ENCODE measurements at regions not wholly inside any gene's neighbourhood (a gene's known extent, or its start where the extent isn't known, plus 50 kb on each side); places are given as distances from the start of the nearest gene placed in this dataset.

DNA sequence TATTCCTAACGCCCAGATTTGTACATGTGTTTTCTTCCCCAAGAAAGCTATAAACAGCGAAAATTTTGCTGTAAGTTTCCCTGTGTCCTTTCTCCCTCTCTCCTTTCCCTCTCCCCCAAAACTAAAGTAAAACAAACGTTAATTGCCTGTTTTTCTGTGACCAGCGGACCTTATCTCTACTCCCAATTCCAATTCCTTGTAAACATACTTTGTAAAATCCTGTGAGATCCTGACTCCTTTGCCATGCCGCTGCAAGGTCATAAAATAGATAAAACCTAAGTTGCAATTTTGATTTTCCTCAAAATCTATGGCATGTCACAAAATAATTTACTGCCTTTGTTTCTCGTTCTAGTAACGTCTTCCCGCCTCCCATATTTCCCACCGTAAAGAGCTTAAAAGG is 217.6 kb downstream of the USP6NL start:
- intact Hi-C loops (cut with DNase I; ENCODE audit: low total_unique reads), result no loop called here
- no peaks in the 10 kb centered on the region for H3K36me3 ChIP-seq (ENCODE audit: low read depth, missing control alignments)
- 48% methylated on average over 9 of the region's 9 CpGs for WGBS, 2 donors
- no peak for TF ChIP-seq POLR2A (IDR thresholded peaks at IDR 0.05)
- TF ChIP-seq, protein P1, sequence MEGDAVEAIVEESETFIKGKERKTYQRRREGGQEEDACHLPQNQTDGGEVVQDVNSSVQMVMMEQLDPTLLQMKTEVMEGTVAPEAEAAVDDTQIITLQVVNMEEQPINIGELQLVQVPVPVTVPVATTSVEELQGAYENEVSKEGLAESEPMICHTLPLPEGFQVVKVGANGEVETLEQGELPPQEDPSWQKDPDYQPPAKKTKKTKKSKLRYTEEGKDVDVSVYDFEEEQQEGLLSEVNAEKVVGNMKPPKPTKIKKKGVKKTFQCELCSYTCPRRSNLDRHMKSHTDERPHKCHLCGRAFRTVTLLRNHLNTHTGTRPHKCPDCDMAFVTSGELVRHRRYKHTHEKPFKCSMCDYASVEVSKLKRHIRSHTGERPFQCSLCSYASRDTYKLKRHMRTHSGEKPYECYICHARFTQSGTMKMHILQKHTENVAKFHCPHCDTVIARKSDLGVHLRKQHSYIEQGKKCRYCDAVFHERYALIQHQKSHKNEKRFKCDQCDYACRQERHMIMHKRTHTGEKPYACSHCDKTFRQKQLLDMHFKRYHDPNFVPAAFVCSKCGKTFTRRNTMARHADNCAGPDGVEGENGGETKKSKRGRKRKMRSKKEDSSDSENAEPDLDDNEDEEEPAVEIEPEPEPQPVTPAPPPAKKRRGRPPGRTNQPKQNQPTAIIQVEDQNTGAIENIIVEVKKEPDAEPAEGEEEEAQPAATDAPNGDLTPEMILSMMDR (IDR thresholded peaks at IDR 0.05), result no peak
- H3K27me3 ChIP-seq, result no peaks in the 10 kb centered on the region
- DNase-seq, result no peak
- H3K4me3 ChIP-seq, result no peak overlapping the region
- no peak overlapping the region for H3K27ac ChIP-seq
- H3K9me3 ChIP-seq, result no peaks in the 10 kb centered on the region
- no peaks in the 10 kb centered on the region for H3K4me1 ChIP-seq

DNA sequence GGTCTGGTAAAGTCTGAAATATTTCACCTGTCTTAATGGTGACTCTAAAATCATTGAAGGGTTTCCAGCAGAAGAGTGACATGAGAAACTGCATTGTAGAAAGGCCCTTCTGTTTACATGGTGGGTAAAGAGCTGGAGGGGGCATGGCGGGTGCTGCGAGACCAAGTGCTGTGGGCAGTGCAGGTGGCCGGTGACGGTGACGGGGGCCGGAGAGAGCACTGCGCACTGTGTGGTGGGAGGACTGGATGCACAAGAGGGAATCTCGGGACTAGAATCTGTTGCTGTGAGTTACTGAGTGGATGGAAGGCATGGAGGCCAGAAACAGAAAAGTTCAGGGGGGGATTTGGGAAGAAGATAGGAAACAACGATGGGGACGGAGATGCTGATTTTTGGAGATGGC is 218.7 kb downstream of the USP6NL start:
- intact Hi-C loops (cut with DNase I; ENCODE audit: low total_unique reads), result no loop called here

DNA sequence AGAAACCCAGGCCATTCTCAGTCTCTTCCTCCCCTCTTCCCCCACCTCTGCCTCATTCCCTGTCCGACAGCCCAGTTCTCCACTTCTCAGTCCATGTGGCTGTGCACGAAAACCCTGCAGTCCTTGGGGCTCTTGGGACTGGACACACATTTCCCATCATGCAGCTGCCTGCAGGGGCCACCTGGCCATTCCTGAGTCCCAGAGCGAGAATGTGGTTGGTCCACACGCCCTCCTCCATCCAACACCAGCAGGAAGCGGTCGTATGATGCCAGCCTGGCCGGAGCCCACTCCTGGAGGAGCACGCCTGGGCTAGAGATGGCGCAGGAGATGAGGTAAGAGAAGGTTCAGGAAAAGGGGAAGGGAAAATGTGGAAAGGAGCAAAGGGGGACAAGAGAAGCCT is 222.5 kb downstream of the USP6NL start:
- intact Hi-C loops (cut with DNase I; ENCODE audit: low total_unique reads), result no loop called here
- DNase-seq, result no peak
- TF ChIP-seq POLR2A (IDR thresholded peaks at IDR 0.05), result no peak
- TF ChIP-seq, protein P1 (IDR thresholded peaks at IDR 0.05), result no peak
- H3K36me3 ChIP-seq (ENCODE audit: low read depth, missing control alignments), result no peaks in the 10 kb centered on the region
- no peaks in the 10 kb centered on the region for H3K4me1 ChIP-seq
- H3K9me3 ChIP-seq, result no peaks in the 10 kb centered on the region
- no peak overlapping the region for H3K4me3 ChIP-seq
- H3K27ac ChIP-seq, result no peak overlapping the region
- no peaks in the 10 kb centered on the region for H3K27me3 ChIP-seq
- WGBS, 2 donors, result 87 to 97% methylated on average over 9 of the region's 9 CpGs

More for the DNA sequence above, 218.7 kb downstream of the USP6NL start:
- Histone ChIP-seq H3K4me3 (no peak overlapping the region), H3K9me3 (no peaks in the 10 kb centered on the region), H3K4me1 (no peaks in the 10 kb centered on the region), H3K36me3 (ENCODE audit: low read depth, missing control alignments) (no peaks in the 10 kb centered on the region), H3K27ac (no peak overlapping the region), H3K27me3 (no peaks in the 10 kb centered on the region)
- no peak for TF ChIP-seq POLR2A (IDR thresholded peaks at IDR 0.05)
- TF ChIP-seq, protein P1 (IDR thresholded peaks at IDR 0.05), result no peak
- WGBS, 2 donors, result 94 to 98% methylated on average over 10 of the region's 10 CpGs
- no peak for DNase-seq

DNA sequence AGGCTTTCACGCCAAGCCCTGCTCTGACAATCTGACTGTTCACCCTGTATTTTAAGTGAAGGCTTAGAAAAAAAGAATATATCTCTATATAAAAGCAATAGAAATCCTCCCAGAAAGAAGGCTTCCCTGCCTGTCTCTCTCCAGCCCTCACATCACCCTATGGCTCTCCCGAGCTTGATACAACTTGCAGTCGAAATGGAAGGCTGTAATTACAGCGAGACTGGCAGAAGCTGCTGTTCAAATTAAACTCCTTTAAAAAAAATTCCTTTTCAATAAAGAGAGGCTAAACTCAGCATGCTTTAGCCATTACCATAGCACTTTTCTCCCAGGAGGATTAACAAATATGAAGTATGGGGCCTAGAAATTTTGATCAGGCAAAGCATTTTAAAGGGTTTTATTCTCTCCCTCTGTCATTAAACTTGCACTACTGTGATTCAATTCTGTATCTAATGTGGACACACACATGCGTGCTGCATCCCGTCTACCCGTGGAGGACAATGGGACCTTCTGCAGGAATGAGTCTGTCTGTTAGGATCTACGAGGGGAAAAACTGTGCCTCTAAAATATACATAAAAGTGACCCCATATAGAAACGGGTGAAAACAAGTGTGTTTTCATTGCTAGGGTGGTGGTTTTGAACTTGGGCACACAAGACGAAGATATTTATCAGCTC is 223.8 kb downstream of the USP6NL start:
- Histone ChIP-seq H3K36me3 (ENCODE audit: low read depth, missing control alignments) (no peaks in the 10 kb centered on the region), H3K27ac (no peak overlapping the region), H3K9me3 (no peaks in the 10 kb centered on the region), H3K4me3 (no peak overlapping the region), H3K27me3 (no peaks in the 10 kb centered on the region), H3K4me1 (no peaks in the 10 kb centered on the region)
- no peak for DNase-seq
- TF ChIP-seq, protein P1 (IDR thresholded peaks at IDR 0.05), result no peak
- TF ChIP-seq POLR2A (IDR thresholded peaks at IDR 0.05), result no peak
- 82 to 85% methylated on average over 10 of the region's 10 CpGs for WGBS, 2 donors
- intact Hi-C loops (cut with DNase I; ENCODE audit: low total_unique reads), result no loop called here

DNA sequence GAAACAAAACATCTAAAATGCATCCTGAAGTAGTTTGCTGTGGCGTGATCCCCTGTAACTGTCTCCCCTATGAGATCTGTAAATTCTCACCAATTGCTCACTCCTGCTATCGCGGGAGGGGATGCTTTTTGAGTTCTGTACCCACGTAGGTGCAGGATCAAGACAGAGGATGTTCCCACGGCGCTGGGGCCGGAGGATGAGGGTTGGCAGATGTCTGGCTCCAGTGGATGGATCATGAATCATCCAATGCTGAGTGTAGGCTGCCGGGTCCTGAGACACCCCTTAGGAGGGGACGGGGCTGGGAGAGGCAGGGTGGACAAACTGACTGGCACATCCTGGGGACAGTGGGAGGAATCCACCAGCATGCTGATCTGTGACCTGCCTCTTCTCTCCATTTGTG is 224.4 kb downstream of the USP6NL start:
- Histone ChIP-seq H3K36me3 (ENCODE audit: low read depth, missing control alignments) (no peaks in the 10 kb centered on the region), H3K9me3 (no peaks in the 10 kb centered on the region), H3K27me3 (no peaks in the 10 kb centered on the region), H3K4me3 (no peak overlapping the region), H3K4me1 (no peaks in the 10 kb centered on the region), H3K27ac (no peak overlapping the region)
- TF ChIP-seq POLR2A (IDR thresholded peaks at IDR 0.05), result no peak
- TF ChIP-seq, protein P1 (IDR thresholded peaks at IDR 0.05), result no peak
- no peak for DNase-seq
- WGBS, 2 donors, result 79 to 82% methylated on average over 4 to 9 of the region's 9 CpGs
- intact Hi-C loops (cut with DNase I; ENCODE audit: low total_unique reads), result no loop called here
